Chondrocyte (in vitro differentiated cells): ENCODE measurements at regions not wholly inside any gene's neighbourhood (a gene's known extent, or its start where the extent isn't known, plus 50 kb on each side); places are given as distances from the start of the nearest gene placed in this dataset.

Source experiments
- DNase-seq: peaks from one replicate; pipeline ENCODE4 v3.0.0; 2021; ENCODE audit warnings: mixed read lengths, low spot score
- H3K27ac Mint-ChIP-seq: one replicate; pipeline ENCODE4 v1.8.0; 2021; ENCODE audit warnings: mild to moderate bottlenecking, moderate library complexity, mixed read lengths; ENCODE audit not compliant: unreplicated experiment
- H3K27me3 Mint-ChIP-seq: 2 replicates; pipeline ENCODE4 v1.8.0; 2021; ENCODE audit warnings: low read depth, mixed read lengths
- H3K36me3 Mint-ChIP-seq: 2 replicates; pipeline ENCODE4 v1.8.0; 2021; ENCODE audit warnings: low read depth, mixed read lengths
- H3K4me1 Mint-ChIP-seq: 2 replicates; pipeline ENCODE4 v1.8.0; 2021; ENCODE audit warnings: low read depth, mild to moderate bottlenecking, mixed read lengths
- H3K4me3 Mint-ChIP-seq: one replicate; pipeline ENCODE4 v1.8.0; 2021; ENCODE audit warnings: mild to moderate bottlenecking, moderate library complexity, mixed read lengths; ENCODE audit not compliant: unreplicated experiment
- H3K9me3 Mint-ChIP-seq: 2 replicates; pipeline ENCODE4 v1.8.0; 2021; ENCODE audit warnings: low read depth, mixed read lengths
- TF ChIP-seq, protein P1 (sequence below): fragments of 200-600 bp; sonication (generic); IDR thresholded peaks from 2 replicates; pipeline ENCODE4 v1.5.0; 2021; ENCODE audit warnings: antibody characterized with exemption, mild to moderate bottlenecking, moderate library complexity

DNA sequence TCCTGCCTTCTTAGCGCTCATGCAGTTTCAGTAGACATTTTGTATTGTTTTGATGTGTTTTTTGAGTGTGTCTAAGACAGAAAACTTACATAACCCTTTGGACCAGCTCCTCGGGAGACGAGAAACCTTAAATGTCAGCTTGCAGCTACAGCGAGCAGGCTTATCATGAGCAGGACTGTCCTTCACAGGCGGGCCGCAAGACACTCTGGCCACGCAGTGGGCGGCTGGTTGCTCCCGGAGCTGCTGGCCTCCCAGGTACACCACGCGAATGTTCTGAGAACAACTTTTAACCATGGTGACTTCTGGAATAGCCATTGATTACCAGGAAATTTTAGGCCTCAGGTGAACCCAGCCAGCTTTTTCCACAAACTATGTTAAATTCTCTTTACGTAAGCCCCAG is 164.1 kb upstream of the DIO3 start:
- no peak overlapping the region for H3K27ac Mint-ChIP-seq
- H3K9me3 Mint-ChIP-seq, result peaks cover 2% of the 10 kb centered on the region
- no peak for DNase-seq
- no peak overlapping the region for H3K4me3 Mint-ChIP-seq
- no peaks in the 10 kb centered on the region for H3K36me3 Mint-ChIP-seq
- TF ChIP-seq, protein P1, sequence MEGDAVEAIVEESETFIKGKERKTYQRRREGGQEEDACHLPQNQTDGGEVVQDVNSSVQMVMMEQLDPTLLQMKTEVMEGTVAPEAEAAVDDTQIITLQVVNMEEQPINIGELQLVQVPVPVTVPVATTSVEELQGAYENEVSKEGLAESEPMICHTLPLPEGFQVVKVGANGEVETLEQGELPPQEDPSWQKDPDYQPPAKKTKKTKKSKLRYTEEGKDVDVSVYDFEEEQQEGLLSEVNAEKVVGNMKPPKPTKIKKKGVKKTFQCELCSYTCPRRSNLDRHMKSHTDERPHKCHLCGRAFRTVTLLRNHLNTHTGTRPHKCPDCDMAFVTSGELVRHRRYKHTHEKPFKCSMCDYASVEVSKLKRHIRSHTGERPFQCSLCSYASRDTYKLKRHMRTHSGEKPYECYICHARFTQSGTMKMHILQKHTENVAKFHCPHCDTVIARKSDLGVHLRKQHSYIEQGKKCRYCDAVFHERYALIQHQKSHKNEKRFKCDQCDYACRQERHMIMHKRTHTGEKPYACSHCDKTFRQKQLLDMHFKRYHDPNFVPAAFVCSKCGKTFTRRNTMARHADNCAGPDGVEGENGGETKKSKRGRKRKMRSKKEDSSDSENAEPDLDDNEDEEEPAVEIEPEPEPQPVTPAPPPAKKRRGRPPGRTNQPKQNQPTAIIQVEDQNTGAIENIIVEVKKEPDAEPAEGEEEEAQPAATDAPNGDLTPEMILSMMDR, result no peak
- H3K27me3 Mint-ChIP-seq, result peaks cover 27% of the 10 kb centered on the region
- peaks cover 8% of the 10 kb centered on the region for H3K4me1 Mint-ChIP-seq

DNA sequence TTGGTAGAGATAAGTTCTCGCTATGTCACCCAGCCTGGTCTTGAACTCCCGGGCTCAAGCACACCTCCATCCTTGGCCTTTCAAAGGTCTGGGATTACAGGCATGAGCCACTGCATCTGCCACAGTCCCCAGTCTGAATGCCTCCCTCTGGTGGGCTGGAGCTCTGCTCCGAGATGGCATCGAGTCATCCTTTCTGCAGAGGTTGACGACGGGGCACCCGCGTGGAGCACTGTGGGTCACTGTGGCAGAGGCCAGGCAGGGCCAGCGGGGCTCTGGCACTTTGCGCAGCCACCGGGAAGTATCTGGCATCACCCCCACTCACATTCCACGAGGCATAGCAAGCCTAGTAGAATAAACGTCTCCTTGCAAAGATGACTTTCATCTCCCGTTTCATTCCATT is 163.3 kb upstream of the DIO3 start:
- H3K27ac Mint-ChIP-seq, result no peak overlapping the region
- TF ChIP-seq, protein P1, result no peak
- no peaks in the 10 kb centered on the region for H3K36me3 Mint-ChIP-seq
- peaks cover 27% of the 10 kb centered on the region for H3K27me3 Mint-ChIP-seq
- peaks cover 8% of the 10 kb centered on the region for H3K4me1 Mint-ChIP-seq
- H3K4me3 Mint-ChIP-seq, result no peak overlapping the region
- no peak for DNase-seq
- H3K9me3 Mint-ChIP-seq, result peaks cover 2% of the 10 kb centered on the region

DNA sequence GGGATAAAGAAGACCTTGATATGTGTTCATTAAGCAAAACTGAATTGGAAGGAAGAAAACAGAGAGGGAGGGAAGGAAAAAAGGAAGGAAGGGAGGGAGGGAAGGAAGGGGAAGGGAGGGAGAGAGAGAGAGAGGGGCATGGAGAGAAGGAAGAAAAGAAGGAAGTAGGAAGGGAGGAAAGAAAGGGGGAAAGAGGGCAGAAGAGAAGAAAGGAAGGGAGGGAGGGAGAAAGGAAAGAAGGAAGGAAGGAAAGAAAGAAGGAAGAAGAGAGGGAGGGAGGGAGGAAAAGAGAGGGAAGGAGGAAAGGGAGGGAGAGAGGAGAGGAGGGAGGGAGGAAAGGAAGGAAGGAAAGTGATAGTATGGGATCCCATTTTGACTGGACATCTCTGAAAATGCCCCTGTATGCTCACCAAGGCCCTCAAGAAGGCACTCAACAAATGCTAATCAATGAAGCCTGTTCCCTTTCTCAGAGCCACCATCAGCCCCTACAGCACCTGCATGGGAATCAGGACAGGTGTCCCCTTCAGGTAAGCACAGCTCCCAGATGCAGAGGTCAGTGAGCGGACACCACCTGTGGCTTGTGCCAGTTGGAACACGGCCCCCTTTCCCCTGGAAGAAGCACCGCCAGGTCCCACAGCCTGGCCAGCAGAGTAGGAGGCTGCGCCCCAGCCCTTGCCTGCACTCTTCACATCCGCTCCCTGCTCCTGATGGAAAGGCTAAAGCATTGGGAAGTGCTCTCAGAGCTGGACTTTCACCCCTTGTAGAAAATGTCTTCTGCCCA is 161.4 kb upstream of the DIO3 start:
- Mint-ChIP-seq H3K27ac (no peak overlapping the region), H3K9me3 (peaks cover 2% of the 10 kb centered on the region), H3K4me3 (no peak overlapping the region), H3K4me1 (peaks cover 8% of the 10 kb centered on the region), H3K27me3 (peaks cover 20% of the 10 kb centered on the region), H3K36me3 (no peaks in the 10 kb centered on the region)
- DNase-seq, result no peak
- TF ChIP-seq, protein P1, result no peak

DNA sequence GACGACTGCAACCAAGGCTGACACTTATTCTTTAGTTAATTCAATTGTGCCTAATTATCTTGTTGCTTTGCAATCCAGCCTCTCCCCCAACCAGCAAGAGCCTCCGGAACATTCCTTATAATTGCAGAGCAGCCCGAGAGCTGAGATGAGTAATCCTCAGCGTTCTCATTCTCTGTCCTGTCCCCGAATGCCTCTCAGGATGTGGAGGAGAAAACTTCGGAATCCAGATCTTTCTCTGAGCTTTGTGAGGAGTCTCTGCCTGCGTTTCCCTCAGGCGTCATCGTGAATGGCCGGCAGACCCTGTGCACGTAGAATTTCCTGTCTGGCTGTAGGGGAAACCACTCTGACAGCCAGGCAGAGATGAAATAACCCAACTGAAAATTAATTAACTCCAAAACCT is 160.5 kb upstream of the DIO3 start:
- H3K27ac Mint-ChIP-seq, result peak overlapping the region; percentile 59

DNA sequence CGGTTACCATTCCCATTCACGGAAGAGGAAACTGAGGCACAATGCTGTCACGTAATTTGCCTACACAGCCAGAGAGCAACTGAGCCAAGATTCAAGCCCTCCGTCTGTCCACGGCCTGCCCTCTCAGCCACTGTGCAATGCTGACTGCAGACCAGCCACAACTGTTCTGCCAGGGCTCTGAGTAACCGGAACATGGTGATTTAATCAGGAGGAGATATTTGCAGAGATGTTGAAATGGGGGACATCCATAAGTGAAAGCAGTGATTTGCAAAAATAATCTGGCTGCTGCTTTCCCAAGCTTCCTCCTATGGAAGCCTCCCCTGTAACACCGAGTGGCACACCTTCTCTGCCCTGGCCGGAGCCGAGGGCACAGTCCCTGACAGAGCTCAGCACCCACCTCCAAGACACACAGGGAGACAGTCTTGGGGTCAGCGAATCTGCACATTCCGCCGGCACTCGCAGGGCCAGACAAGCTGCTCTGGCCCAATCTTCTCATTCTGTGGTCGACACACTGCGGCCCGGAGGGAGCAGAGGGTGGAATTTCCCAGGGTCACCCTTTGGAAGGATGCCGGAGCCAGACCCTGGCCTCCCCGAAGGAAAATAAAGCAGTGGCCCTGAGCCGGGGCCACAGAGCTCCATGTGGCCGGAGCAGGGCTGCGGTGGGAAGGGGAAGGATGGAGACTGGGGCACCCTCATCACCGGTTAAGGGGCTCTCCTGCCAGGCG is 158.2 kb upstream of the DIO3 start:
- Mint-ChIP-seq H3K9me3 (peaks cover 2% of the 10 kb centered on the region), H3K36me3 (no peaks in the 10 kb centered on the region), H3K27me3 (peaks cover 16% of the 10 kb centered on the region), H3K4me3 (no peak overlapping the region), H3K4me1 (peaks cover 12% of the 10 kb centered on the region), H3K27ac (no peak overlapping the region)
- TF ChIP-seq, protein P1, result no peak
- DNase-seq, result no peak

More for the DNA sequence above, 160.5 kb upstream of the DIO3 start:
- H3K36me3 Mint-ChIP-seq, result no peaks in the 10 kb centered on the region
- H3K4me3 Mint-ChIP-seq, result no peak overlapping the region
- peaks cover 2% of the 10 kb centered on the region for H3K9me3 Mint-ChIP-seq
- peaks cover 8% of the 10 kb centered on the region for H3K4me1 Mint-ChIP-seq
- TF ChIP-seq, protein P1, result no peak
- no peak for DNase-seq
- peaks cover 16% of the 10 kb centered on the region for H3K27me3 Mint-ChIP-seq
